ENCODE measurements at regions not wholly inside any gene's neighbourhood (a gene's known extent, or its start where the extent isn't known, plus 50 kb on each side); places are given as distances from the start of the nearest gene placed in this dataset.
"Not testable (repeated sequence)": the region's sequence is repeated elsewhere in the genome, so short reads cannot be mapped to it uniquely, and the experiment has no call there.

- no peak for DNase-seq (ENCODE audit: low spot score)
Measured at GRCh38 chr1:99502400-99502799, 143.5 kb upstream of the PALMD start.

GRCh38 chr1:99503276-99503747, 142.6 kb upstream of the PALMD start:
- no peak for DNase-seq (ENCODE audit: low spot score)

GRCh38 chr1:99504287-99504686, 141.6 kb upstream of the PALMD start:
- DNase-seq (ENCODE audit: low spot score), result no peak

GRCh38 chr1:99506631-99507030, 139.3 kb upstream of the PALMD start:
- no peak for DNase-seq (ENCODE audit: low spot score)

- DNase-seq (ENCODE audit: low spot score), result not testable (repeated sequence)
Measured at GRCh38 chr1:99507446-99507845, 138.5 kb upstream of the PALMD start.

- no peak for DNase-seq (ENCODE audit: low spot score)
Measured at GRCh38 chr1:99507906-99508732, 137.8 kb upstream of the PALMD start.

- not testable (repeated sequence) for DNase-seq (ENCODE audit: low spot score)
Measured at GRCh38 chr1:99508733-99509445, 137.0 kb upstream of the PALMD start.

- not testable (repeated sequence) for DNase-seq (ENCODE audit: low spot score)
Measured at GRCh38 chr1:99514823-99515552, 130.9 kb upstream of the PALMD start.

GRCh38 chr1:99516141-99516540, 129.8 kb upstream of the PALMD start:
- no peak for DNase-seq (ENCODE audit: low spot score)

GRCh38 chr1:99520121-99520520, 125.8 kb upstream of the PALMD start:
- no peak for DNase-seq (ENCODE audit: low spot score)

- no peak for DNase-seq (ENCODE audit: low spot score)
Measured at GRCh38 chr1:99525331-99525730, 120.6 kb upstream of the PALMD start.

GRCh38 chr1:99527078-99527477, 118.8 kb upstream of the PALMD start:
- no peak for DNase-seq (ENCODE audit: low spot score)

GRCh38 chr1:99527545-99527944, 118.4 kb upstream of the PALMD start:
- DNase-seq (ENCODE audit: low spot score), result no peak

GRCh38 chr1:99529002-99529401, 116.9 kb upstream of the PALMD start:
- DNase-seq (ENCODE audit: low spot score), result no peak

- no peak for DNase-seq (ENCODE audit: low spot score)
Measured at GRCh38 chr1:99531578-99532275, 114.2 kb upstream of the PALMD start.

- no peak for DNase-seq (ENCODE audit: low spot score)
Measured at GRCh38 chr1:99532276-99532580, 113.7 kb upstream of the PALMD start.

- DNase-seq (ENCODE audit: low spot score), result no peak
Measured at GRCh38 chr1:99533909-99534637, 111.8 kb upstream of the PALMD start.

- no peak for DNase-seq (ENCODE audit: low spot score)
Measured at GRCh38 chr1:99534638-99534930, 111.3 kb upstream of the PALMD start.

GRCh38 chr1:99535470-99536164, 110.3 kb upstream of the PALMD start:
- no peak for DNase-seq (ENCODE audit: low spot score)

- no peak for DNase-seq (ENCODE audit: low spot score)
Measured at GRCh38 chr1:99537886-99538617, 107.9 kb upstream of the PALMD start.

- DNase-seq (ENCODE audit: low spot score), result no peak
Measured at GRCh38 chr1:99538618-99538956, 107.3 kb upstream of the PALMD start.

Measured in CD4-positive, alpha-beta T cell treated with Interleukin-6 at 100 ng/mL for 8 hours (primary cell).